ENCODE measurements at regions not wholly inside any gene's neighbourhood (a gene's known extent, or its start where the extent isn't known, plus 50 kb on each side); places are given as distances from the start of the nearest gene placed in this dataset.

DNA sequence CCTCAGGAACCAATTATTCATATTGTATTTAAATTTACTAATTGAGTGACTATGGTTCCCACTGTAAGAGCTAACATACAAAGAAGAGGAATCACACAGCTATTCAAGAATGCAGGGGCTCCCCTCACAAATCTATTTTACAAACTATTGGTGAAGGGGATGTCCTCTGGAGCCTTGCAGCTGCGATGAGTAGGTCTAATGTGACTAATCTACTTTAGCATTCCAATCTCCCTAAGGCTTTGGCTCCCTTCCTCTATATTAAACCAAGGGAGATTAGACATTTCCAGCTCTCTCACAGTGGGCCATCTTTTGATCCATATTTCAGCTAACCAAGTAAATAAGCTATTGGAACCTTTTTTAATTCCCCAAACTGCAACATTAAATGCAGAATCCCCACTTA lies 514.2 kb upstream of the BCHE start:
- no peaks in the 10 kb centered on the region for H3K27me3 ChIP-seq (replicated peaks in 1 of 4; ENCODE audit: control extremely low read depth in 1 of 4, control insufficient read depth in 3 of 4, insufficient read depth in 4 of 4, low read length in 3 of 4)
- TF ChIP-seq, protein P1, sequence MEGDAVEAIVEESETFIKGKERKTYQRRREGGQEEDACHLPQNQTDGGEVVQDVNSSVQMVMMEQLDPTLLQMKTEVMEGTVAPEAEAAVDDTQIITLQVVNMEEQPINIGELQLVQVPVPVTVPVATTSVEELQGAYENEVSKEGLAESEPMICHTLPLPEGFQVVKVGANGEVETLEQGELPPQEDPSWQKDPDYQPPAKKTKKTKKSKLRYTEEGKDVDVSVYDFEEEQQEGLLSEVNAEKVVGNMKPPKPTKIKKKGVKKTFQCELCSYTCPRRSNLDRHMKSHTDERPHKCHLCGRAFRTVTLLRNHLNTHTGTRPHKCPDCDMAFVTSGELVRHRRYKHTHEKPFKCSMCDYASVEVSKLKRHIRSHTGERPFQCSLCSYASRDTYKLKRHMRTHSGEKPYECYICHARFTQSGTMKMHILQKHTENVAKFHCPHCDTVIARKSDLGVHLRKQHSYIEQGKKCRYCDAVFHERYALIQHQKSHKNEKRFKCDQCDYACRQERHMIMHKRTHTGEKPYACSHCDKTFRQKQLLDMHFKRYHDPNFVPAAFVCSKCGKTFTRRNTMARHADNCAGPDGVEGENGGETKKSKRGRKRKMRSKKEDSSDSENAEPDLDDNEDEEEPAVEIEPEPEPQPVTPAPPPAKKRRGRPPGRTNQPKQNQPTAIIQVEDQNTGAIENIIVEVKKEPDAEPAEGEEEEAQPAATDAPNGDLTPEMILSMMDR (IDR thresholded peaks at IDR 0.05): no peak
- TF ChIP-seq EZH2 (IDR thresholded peaks at IDR 0.05; ENCODE audit: borderline replicate concordance, insufficient read depth, low read depth, low read length, poor library complexity, severe bottlenecking): no peak
- Mint-ChIP-seq H3K27me3 (no peaks in the 10 kb centered on the region), H3K4me1 (no peaks in the 10 kb centered on the region), H3K27ac (no peak overlapping the region), H3K4me3 (no peak overlapping the region), H3K9me3 (ENCODE audit: insufficient read depth) (peaks cover 23% of the 10 kb centered on the region)
- H3K9ac ChIP-seq (ENCODE audit: low read length): no peak overlapping the region
- POLR2A ChIA-PET: no interaction called here
- H3K4me1 ChIP-seq (ENCODE audit: control insufficient read depth in 2 of 2, insufficient read depth in 2 of 2, low read length in 2 of 2): no peaks in the 10 kb centered on the region
- no peak overlapping the region for H3K27ac ChIP-seq (ENCODE audit: low read length in 2 of 2)
- intact Hi-C loops (cut with micrococcal nuclease): no loop called here
- H3K79me2 ChIP-seq (ENCODE audit: control insufficient read depth, insufficient read depth, low read length): no peaks in the 10 kb centered on the region
- H2AFZ ChIP-seq (ENCODE audit: insufficient read depth, low read depth, low read length, poor library complexity, severe bottlenecking): no peak overlapping the region
- H3K9me3 ChIP-seq (ENCODE audit: control extremely low read depth in 1 of 3, control insufficient read depth in 2 of 3, insufficient read depth in 1 of 3, low read length in 2 of 3): peaks cover 0 to 4% (median 0%) of the 10 kb centered on the region in 3 donors
- no peaks in the 10 kb centered on the region for H3K36me3 ChIP-seq (replicated peaks in 1 of 2; ENCODE audit: control extremely low read depth in 1 of 2, control insufficient read depth in 1 of 2, extremely low read depth in 1 of 2, insufficient read depth in 2 of 2, low read length in 1 of 2)
- ATAC-seq (ENCODE audit: low read depth) (no peak), DNase-seq (no peak)
- H3K4me2 ChIP-seq (replicated peaks; ENCODE audit: low read depth, low read length, poor library complexity, severe bottlenecking): no peak overlapping the region
- 86% methylated on average over 1 of the region's 1 CpG for WGBS (ENCODE audit: insufficient coverage)
- CTCF ChIA-PET: no interaction called here
- H4K20me1 ChIP-seq (ENCODE audit: control insufficient read depth, insufficient read depth, low read length, poor library complexity, severe bottlenecking): no peaks in the 10 kb centered on the region
- no peak overlapping the region for H3K4me3 ChIP-seq (ENCODE audit: control extremely low read depth in 1 of 5, extremely low read depth in 1 of 5, insufficient read depth in 1 of 5, low read depth in 2 of 5, low read length in 4 of 5)

GRCh38 chr3:166340604-166341266 lies 503.5 kb upstream of the BCHE start:
- TF ChIP-seq EZH2 (IDR thresholded peaks at IDR 0.05; ENCODE audit: borderline replicate concordance, insufficient read depth, low read depth, low read length, poor library complexity, severe bottlenecking): no peak
- TF ChIP-seq, protein P1 (IDR thresholded peaks at IDR 0.05): no peak
- ATAC-seq (ENCODE audit: low read depth): no peak

More at GRCh38 chr3:166340604-166341266, 503.5 kb upstream of the BCHE start:
- Histone ChIP-seq H3K4me2 (replicated peaks; ENCODE audit: low read depth, low read length, poor library complexity, severe bottlenecking) (no peak overlapping the region), H3K9me3 (ENCODE audit: control extremely low read depth in 1 of 3, control insufficient read depth in 2 of 3, insufficient read depth in 1 of 3, low read length in 2 of 3) (peaks cover 0 to 2% (median 0%) of the 10 kb centered on the region in 3 donors), H3K4me1 (ENCODE audit: control insufficient read depth in 2 of 2, insufficient read depth in 2 of 2, low read length in 2 of 2) (no peaks in the 10 kb centered on the region), H2AFZ (ENCODE audit: insufficient read depth, low read depth, low read length, poor library complexity, severe bottlenecking) (no peak overlapping the region), H3K4me3 (ENCODE audit: control extremely low read depth in 1 of 5, extremely low read depth in 1 of 5, insufficient read depth in 1 of 5, low read depth in 2 of 5, low read length in 4 of 5) (no peak overlapping the region), H3K36me3 (replicated peaks in 1 of 2; ENCODE audit: control extremely low read depth in 1 of 2, control insufficient read depth in 1 of 2, extremely low read depth in 1 of 2, insufficient read depth in 2 of 2, low read length in 1 of 2) (no peaks in the 10 kb centered on the region), H3K9ac (ENCODE audit: low read length) (no peak overlapping the region), H3K27me3 (replicated peaks in 1 of 4; ENCODE audit: control extremely low read depth in 1 of 4, control insufficient read depth in 3 of 4, insufficient read depth in 4 of 4, low read length in 3 of 4) (no peaks in the 10 kb centered on the region), H4K20me1 (ENCODE audit: control insufficient read depth, insufficient read depth, low read length, poor library complexity, severe bottlenecking) (no peaks in the 10 kb centered on the region), H3K79me2 (ENCODE audit: control insufficient read depth, insufficient read depth, low read length) (no peaks in the 10 kb centered on the region), H3K27ac (ENCODE audit: low read length in 2 of 2) (no peak overlapping the region)
- POLR2A ChIA-PET: no interaction called here
- no peaks in the 10 kb centered on the region for H3K4me1 Mint-ChIP-seq
- H3K9me3 Mint-ChIP-seq (ENCODE audit: insufficient read depth): peaks cover 5% of the 10 kb centered on the region
- no peak for DNase-seq
- H3K27me3 Mint-ChIP-seq: no peaks in the 10 kb centered on the region
- no peak overlapping the region for H3K4me3 Mint-ChIP-seq
- H3K27ac Mint-ChIP-seq: no peak overlapping the region
- CTCF ChIA-PET: no interaction called here
- intact Hi-C loops (cut with micrococcal nuclease): no loop called here
